ENCODE measurements at regions not wholly inside any gene's neighbourhood (a gene's known extent, or its start where the extent isn't known, plus 50 kb on each side); places are given as distances from the start of the nearest gene placed in this dataset.

- H3K4me3 ChIP-seq (ENCODE audit: extremely low read depth, insufficient read depth, low read length, poor library complexity, severe bottlenecking): no peak overlapping the region
- H3K36me3 ChIP-seq (ENCODE audit: control insufficient read depth, insufficient read depth, low read length): no peaks in the 10 kb centered on the region
- WGBS, 2 experiments (ENCODE audit: insufficient coverage in 2 of 2): 60% methylated on average over 2 of the region's 4 CpGs; no CpG with 5 or more reads in 1 of the 2 experiments
- no peak overlapping the region for H3K27ac ChIP-seq (ENCODE audit: low read depth, low read length, severe bottlenecking)
- H3K9me3 ChIP-seq (ENCODE audit: control insufficient read depth, low read length): no peaks in the 10 kb centered on the region
- no peaks in the 10 kb centered on the region for H3K4me1 ChIP-seq (ENCODE audit: control insufficient read depth, insufficient read depth, low read length, poor library complexity, severe bottlenecking)
These were observed 230.0 kb upstream of the KLHL29 start for GRCh38 chr2:23155022-23155421.

GRCh38 chr2:23157812-23158211, 227.2 kb upstream of the KLHL29 start:
- Histone ChIP-seq H3K9me3 (ENCODE audit: control insufficient read depth, low read length) (no peaks in the 10 kb centered on the region), H3K36me3 (ENCODE audit: control insufficient read depth, insufficient read depth, low read length) (no peaks in the 10 kb centered on the region), H3K4me1 (ENCODE audit: control insufficient read depth, insufficient read depth, low read length, poor library complexity, severe bottlenecking) (no peaks in the 10 kb centered on the region), H3K27ac (ENCODE audit: low read depth, low read length, severe bottlenecking) (no peak overlapping the region), H3K4me3 (ENCODE audit: extremely low read depth, insufficient read depth, low read length, poor library complexity, severe bottlenecking) (no peak overlapping the region)

- WGBS, 2 experiments (ENCODE audit: insufficient coverage in 2 of 2): 86% methylated on average over 1 of the region's 2 CpGs; no CpG with 5 or more reads in 1 of the 2 experiments
- Histone ChIP-seq H3K4me1 (ENCODE audit: control insufficient read depth, insufficient read depth, low read length, poor library complexity, severe bottlenecking) (no peaks in the 10 kb centered on the region), H3K36me3 (ENCODE audit: control insufficient read depth, insufficient read depth, low read length) (no peaks in the 10 kb centered on the region), H3K4me3 (ENCODE audit: extremely low read depth, insufficient read depth, low read length, poor library complexity, severe bottlenecking) (no peak overlapping the region), H3K9me3 (ENCODE audit: control insufficient read depth, low read length) (no peaks in the 10 kb centered on the region), H3K27ac (ENCODE audit: low read depth, low read length, severe bottlenecking) (no peak overlapping the region)
These were observed 226.7 kb upstream of the KLHL29 start for GRCh38 chr2:23158306-23158705.

GRCh38 chr2:23159746-23160405, 225.1 kb upstream of the KLHL29 start:
- no peaks in the 10 kb centered on the region for H3K9me3 ChIP-seq (ENCODE audit: control insufficient read depth, low read length)
- no peaks in the 10 kb centered on the region for H3K36me3 ChIP-seq (ENCODE audit: control insufficient read depth, insufficient read depth, low read length)
- no peak overlapping the region for H3K4me3 ChIP-seq (ENCODE audit: extremely low read depth, insufficient read depth, low read length, poor library complexity, severe bottlenecking)
- WGBS, 2 experiments (ENCODE audit: insufficient coverage in 2 of 2): 57 to 88% methylated on average over 1 of the region's 5 CpGs
- H3K27ac ChIP-seq (ENCODE audit: low read depth, low read length, severe bottlenecking): no peak overlapping the region
- no peaks in the 10 kb centered on the region for H3K4me1 ChIP-seq (ENCODE audit: control insufficient read depth, insufficient read depth, low read length, poor library complexity, severe bottlenecking)

- Histone ChIP-seq H3K27ac (ENCODE audit: low read depth, low read length, severe bottlenecking) (no peak overlapping the region), H3K4me3 (ENCODE audit: extremely low read depth, insufficient read depth, low read length, poor library complexity, severe bottlenecking) (no peak overlapping the region), H3K36me3 (ENCODE audit: control insufficient read depth, insufficient read depth, low read length) (no peaks in the 10 kb centered on the region), H3K9me3 (ENCODE audit: control insufficient read depth, low read length) (no peaks in the 10 kb centered on the region), H3K4me1 (ENCODE audit: control insufficient read depth, insufficient read depth, low read length, poor library complexity, severe bottlenecking) (no peaks in the 10 kb centered on the region)
- WGBS, 2 experiments (ENCODE audit: insufficient coverage in 2 of 2): 75 to 100% methylated on average over 2 of the region's 2 CpGs
These were observed 220.8 kb upstream of the KLHL29 start for GRCh38 chr2:23164173-23164572.

- H3K27ac ChIP-seq (ENCODE audit: low read depth, low read length, severe bottlenecking): no peak overlapping the region
- no peak overlapping the region for H3K4me3 ChIP-seq (ENCODE audit: extremely low read depth, insufficient read depth, low read length, poor library complexity, severe bottlenecking)
- 86 to 100% methylated on average over 1 of the region's 1 CpG for WGBS, 2 experiments (ENCODE audit: insufficient coverage in 2 of 2)
- H3K9me3 ChIP-seq (ENCODE audit: control insufficient read depth, low read length): no peaks in the 10 kb centered on the region
- H3K36me3 ChIP-seq (ENCODE audit: control insufficient read depth, insufficient read depth, low read length): no peaks in the 10 kb centered on the region
- no peaks in the 10 kb centered on the region for H3K4me1 ChIP-seq (ENCODE audit: control insufficient read depth, insufficient read depth, low read length, poor library complexity, severe bottlenecking)
These were observed 215.1 kb upstream of the KLHL29 start for GRCh38 chr2:23169896-23170295.

GRCh38 chr2:23171108-23171507, 213.9 kb upstream of the KLHL29 start:
- Histone ChIP-seq H3K27ac (ENCODE audit: low read depth, low read length, severe bottlenecking) (no peak overlapping the region), H3K9me3 (ENCODE audit: control insufficient read depth, low read length) (no peaks in the 10 kb centered on the region), H3K36me3 (ENCODE audit: control insufficient read depth, insufficient read depth, low read length) (no peaks in the 10 kb centered on the region), H3K4me3 (ENCODE audit: extremely low read depth, insufficient read depth, low read length, poor library complexity, severe bottlenecking) (no peak overlapping the region), H3K4me1 (ENCODE audit: control insufficient read depth, insufficient read depth, low read length, poor library complexity, severe bottlenecking) (no peaks in the 10 kb centered on the region)

GRCh38 chr2:23178396-23178795, 206.6 kb upstream of the KLHL29 start:
- no peak overlapping the region for H3K27ac ChIP-seq (ENCODE audit: low read depth, low read length, severe bottlenecking)
- no peaks in the 10 kb centered on the region for H3K36me3 ChIP-seq (ENCODE audit: control insufficient read depth, insufficient read depth, low read length)
- H3K9me3 ChIP-seq (ENCODE audit: control insufficient read depth, low read length): no peaks in the 10 kb centered on the region
- H3K4me3 ChIP-seq (ENCODE audit: extremely low read depth, insufficient read depth, low read length, poor library complexity, severe bottlenecking): no peak overlapping the region
- H3K4me1 ChIP-seq (ENCODE audit: control insufficient read depth, insufficient read depth, low read length, poor library complexity, severe bottlenecking): no peaks in the 10 kb centered on the region
- WGBS, 2 experiments (ENCODE audit: insufficient coverage in 2 of 2): no CpG with 5 or more reads among the region's 2 CpGs

GRCh38 chr2:23183733-23184132, 201.2 kb upstream of the KLHL29 start:
- H3K36me3 ChIP-seq (ENCODE audit: control insufficient read depth, insufficient read depth, low read length): no peaks in the 10 kb centered on the region
- no peaks in the 10 kb centered on the region for H3K9me3 ChIP-seq (ENCODE audit: control insufficient read depth, low read length)
- H3K4me1 ChIP-seq (ENCODE audit: control insufficient read depth, insufficient read depth, low read length, poor library complexity, severe bottlenecking): no peaks in the 10 kb centered on the region
- WGBS, 2 experiments (ENCODE audit: insufficient coverage in 2 of 2): 94 to 100% methylated on average over 3 to 4 of the region's 4 CpGs
- H3K4me3 ChIP-seq (ENCODE audit: extremely low read depth, insufficient read depth, low read length, poor library complexity, severe bottlenecking): no peak overlapping the region
- no peak overlapping the region for H3K27ac ChIP-seq (ENCODE audit: low read depth, low read length, severe bottlenecking)

- H3K9me3 ChIP-seq (ENCODE audit: control insufficient read depth, low read length): no peaks in the 10 kb centered on the region
- H3K36me3 ChIP-seq (ENCODE audit: control insufficient read depth, insufficient read depth, low read length): no peaks in the 10 kb centered on the region
- 85 to 95% methylated on average over 7 to 10 of the region's 12 CpGs for WGBS, 2 experiments (ENCODE audit: insufficient coverage in 2 of 2)
- no peak overlapping the region for H3K27ac ChIP-seq (ENCODE audit: low read depth, low read length, severe bottlenecking)
- H3K4me3 ChIP-seq (ENCODE audit: extremely low read depth, insufficient read depth, low read length, poor library complexity, severe bottlenecking): no peak overlapping the region
- no peaks in the 10 kb centered on the region for H3K4me1 ChIP-seq (ENCODE audit: control insufficient read depth, insufficient read depth, low read length, poor library complexity, severe bottlenecking)
These were observed 186.5 kb upstream of the KLHL29 start for GRCh38 chr2:23198316-23199114.
